WERI-Rb-1 (cell line): ENCODE measurements at regions not wholly inside any gene's neighbourhood (a gene's known extent, or its start where the extent isn't known, plus 50 kb on each side); places are given as distances from the start of the nearest gene placed in this dataset.
A peak's percentile ranks its signal among the peaks of the same experiment; 100 is the strongest.
"Not testable (repeated sequence)": the region's sequence is repeated elsewhere in the genome, so short reads cannot be mapped to it uniquely, and the experiment has no call there.

ENCODE experiments used
- DNase-seq: peaks from one replicate; pipeline ENCODE4 v3.0.0-alpha.2; 2020
- H3K27ac ChIP-seq: fragments of 250-450 bp; sonication (Bioruptor Pico); 2 replicates; pipeline ENCODE4 v1.5.1; 2020; ENCODE audit warnings: mild to moderate bottlenecking, moderate library complexity
- H3K27me3 ChIP-seq: fragments of 250-450 bp; sonication (Bioruptor Pico); 2 replicates; pipeline ENCODE4 v1.5.1; 2021; ENCODE audit warnings: mild to moderate bottlenecking, low read depth, moderate library complexity; ENCODE audit not compliant: insufficient read depth, severe bottlenecking
- H3K36me3 ChIP-seq: fragments of 250-450 bp; sonication (Bioruptor Pico); 2 replicates; pipeline ENCODE4 v1.5.1; 2020; ENCODE audit warnings: mild to moderate bottlenecking, moderate library complexity
- H3K4me3 ChIP-seq: 2 replicates; pipeline ENCODE4 v1.5.1; 2011; ENCODE audit warnings: low read depth, mild to moderate bottlenecking, control low read depth, low read length
- H3K9me3 ChIP-seq: fragments of 250-450 bp; sonication (Bioruptor Pico); 2 replicates; pipeline ENCODE4 v1.5.1; 2021; ENCODE audit warnings: mild to moderate bottlenecking, moderate library complexity; ENCODE audit not compliant: severe bottlenecking
- CTCF ChIP-seq: IDR thresholded peaks from 2 replicates; pipeline ENCODE4 v1.5.1; 2011; ENCODE audit warnings: low read depth, mild to moderate bottlenecking, control low read depth, inconsistent platforms, low read length

DNA sequence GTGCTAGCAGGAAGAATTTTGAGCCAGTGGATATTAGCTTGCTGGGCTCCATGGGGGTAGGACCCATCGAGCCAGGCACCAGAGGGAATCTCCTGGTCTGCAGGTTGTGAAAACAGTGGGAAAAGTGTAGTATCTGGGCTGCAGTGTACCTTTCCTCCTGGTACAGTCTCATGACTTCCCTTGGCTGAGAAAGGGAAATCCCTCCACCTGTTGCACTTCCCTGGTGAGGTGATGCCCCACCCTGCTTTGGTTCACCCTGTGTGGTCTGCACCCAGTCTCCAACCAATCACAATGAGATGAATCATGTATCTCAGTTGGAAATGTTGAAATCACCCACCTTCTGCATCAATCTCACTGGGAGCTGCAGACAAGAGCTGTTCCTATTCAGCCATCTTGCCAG is 341.4 kb upstream of the IRS4 start:
- Histone ChIP-seq H3K9me3 (no peaks in the 10 kb centered on the region), H3K4me3 (no peak overlapping the region), H3K27ac (no peak overlapping the region), H3K27me3 (no peaks in the 10 kb centered on the region), H3K36me3 (no peaks in the 10 kb centered on the region)
- no peak for DNase-seq
- TF ChIP-seq CTCF: no peak

GRCh38 chrX:109054181-109054581 is 317.8 kb upstream of the IRS4 start:
- not testable (repeated sequence) for H3K9me3 ChIP-seq

GRCh38 chrX:109049903-109050302 is 313.5 kb upstream of the IRS4 start:
- H3K27me3 ChIP-seq: peaks cover 29% of the 10 kb centered on the region
- DNase-seq: no peak
- no peak overlapping the region for H3K4me3 ChIP-seq
- TF ChIP-seq CTCF: 0 out of 2 replicates have a peak, but pooled peaks have one; percentile 2
- H3K27ac ChIP-seq: no peak overlapping the region
- H3K9me3 ChIP-seq: no peaks in the 10 kb centered on the region
- H3K36me3 ChIP-seq: no peaks in the 10 kb centered on the region

More at GRCh38 chrX:109054181-109054581, 317.8 kb upstream of the IRS4 start:
- H3K4me3 ChIP-seq, H3K36me3 ChIP-seq, DNase-seq, H3K27ac ChIP-seq: not testable (repeated sequence)
- peaks cover 12% of the 10 kb centered on the region for H3K27me3 ChIP-seq

DNA sequence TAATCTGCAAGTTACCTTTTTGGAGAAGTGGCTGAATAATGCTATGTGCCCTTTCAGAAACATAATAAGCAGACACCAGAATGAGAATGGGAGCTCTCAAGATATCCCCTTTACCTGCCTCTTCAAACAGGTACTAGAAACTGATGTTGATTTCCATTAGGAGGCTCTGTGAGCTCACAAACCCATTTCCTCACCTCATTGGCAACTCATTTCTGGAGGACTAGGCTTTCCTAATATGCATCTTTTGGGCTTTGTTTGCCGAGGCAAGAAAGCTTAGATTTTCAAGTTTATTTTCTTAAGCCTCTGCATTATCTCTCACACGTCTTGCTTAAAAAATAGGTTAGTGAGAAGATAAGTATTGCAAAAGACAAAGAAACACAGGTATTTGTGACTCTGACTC is 313.1 kb upstream of the IRS4 start:
- no peak for TF ChIP-seq CTCF

DNA sequence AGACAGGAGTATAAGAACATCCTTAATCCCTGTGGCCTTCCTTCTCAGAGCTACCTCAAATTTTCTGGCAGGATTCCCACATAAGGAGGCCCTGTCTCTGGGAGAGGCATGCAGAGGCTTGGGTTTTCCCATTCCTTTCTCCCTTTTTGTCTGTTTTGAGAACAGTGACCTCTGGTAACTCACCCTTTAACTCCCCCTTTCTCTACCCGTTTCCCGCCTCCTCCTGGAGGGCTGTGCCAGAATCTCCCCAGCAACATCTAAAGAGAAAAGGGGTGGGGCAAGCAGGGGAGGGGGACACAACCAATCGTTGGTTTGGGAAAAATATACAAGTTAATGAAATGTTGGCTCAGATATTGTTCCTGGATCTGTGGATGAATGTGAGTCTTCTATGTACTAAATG is 303.7 kb upstream of the IRS4 start:
- no peaks in the 10 kb centered on the region for H3K9me3 ChIP-seq
- H3K27ac ChIP-seq: no peak overlapping the region
- no peak overlapping the region for H3K4me3 ChIP-seq
- H3K36me3 ChIP-seq: no peaks in the 10 kb centered on the region
- no peak for TF ChIP-seq CTCF
- peaks cover 34% of the 10 kb centered on the region for H3K27me3 ChIP-seq
- no peak for DNase-seq

More for the DNA sequence above, 313.1 kb upstream of the IRS4 start:
- H3K27ac ChIP-seq: no peak overlapping the region
- peaks cover 31% of the 10 kb centered on the region for H3K27me3 ChIP-seq
- H3K9me3 ChIP-seq: no peaks in the 10 kb centered on the region
- DNase-seq: no peak
- H3K4me3 ChIP-seq: no peak overlapping the region
- H3K36me3 ChIP-seq: no peaks in the 10 kb centered on the region

DNA sequence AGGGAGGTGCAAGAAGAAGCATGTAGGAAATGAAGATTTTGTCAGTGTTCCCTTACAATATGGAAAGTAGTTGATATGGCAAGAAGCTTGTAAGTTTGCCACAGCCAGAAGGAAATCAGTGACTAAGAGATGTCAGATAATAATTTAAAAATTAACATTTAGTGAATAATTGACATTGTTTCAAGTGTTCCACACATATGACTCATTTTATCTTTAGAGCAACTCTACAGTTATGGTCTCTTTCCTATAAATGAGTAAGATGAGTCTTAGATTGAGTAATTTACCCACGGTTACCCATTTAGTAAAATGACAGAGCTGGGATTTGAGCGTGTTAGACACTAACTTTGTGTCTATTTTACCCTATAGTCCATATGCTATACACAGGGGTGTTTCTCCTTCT is 300.3 kb upstream of the IRS4 start:
- no peak for TF ChIP-seq CTCF
- peaks cover 22% of the 10 kb centered on the region for H3K27me3 ChIP-seq
- DNase-seq: no peak
- no peak overlapping the region for H3K4me3 ChIP-seq
- H3K27ac ChIP-seq: no peak overlapping the region
- no peaks in the 10 kb centered on the region for H3K36me3 ChIP-seq
- no peaks in the 10 kb centered on the region for H3K9me3 ChIP-seq
